K562 (cell line): ENCODE measurements at regions not wholly inside any gene's neighbourhood (a gene's known extent, or its start where the extent isn't known, plus 50 kb on each side); places are given as distances from the start of the nearest gene placed in this dataset.

Experiments
- ATAC-seq: fragments of 200-7000 bp; cut with Tn5 transposase; 3 replicates; pipeline ENCODE4 v1.9.1; 2020; ENCODE audit warnings: moderate library complexity
- BruUV-seq: library from RNA; stranded (reverse); fragments of 400-500 nt; replicated peaks from 2 replicates; lab custom pipeline; 2021; lab: Mats Ljungman, UMichigan
- CTCF ChIA-PET: fragments of 300-600 bp; formaldehyde crosslinking; extraction: SDS; loops from one replicate; lab custom pipeline; 2021; ENCODE audit warnings: low intra/inter-chr PET ratio; lab: Yijun Ruan, JAX
- POLR2A ChIA-PET: fragments of 300-600, 350-650 bp; sonication (Branson Sonifier 250); formaldehyde crosslinking; extraction: SDS; loops from one replicate; lab custom pipeline; 2021; ENCODE audit warnings: antibody characterized with exemption, inconsistent platforms; lab: Yijun Ruan, JAX
- DNase-seq, 4 experiments: peaks; one replicate each; pipeline versions ENCODE4 v3.0.0 to v3.0.0-alpha.2; 2011 to 2018; ENCODE audit warnings: low spot score in 3 of 4, mixed read lengths in 3 of 4; ENCODE audit errors: extremely low read depth in 1 of 4
- FAIRE-seq: peaks from 2 replicates; lab custom pipeline; 2011; peaks lifted over from hg19 to GRCh38; lab: Jason Lieb, UNC
- H2AFZ ChIP-seq: 2 replicates; pipeline ENCODE4 v1.6.0; 2011; ENCODE audit warnings: low read depth, low read length, control low read depth, inconsistent platforms
- H3K27ac ChIP-seq: fragments of 200-600 bp; 3 replicates; pipeline ENCODE4 v1.8.0; 2011; ENCODE audit warnings: low read depth, mild to moderate bottlenecking, control low read depth, inconsistent platforms, low read length, moderate library complexity, mixed read lengths; ENCODE audit errors: extremely low read depth
- H3K27me3 ChIP-seq, 2 experiments: fragments of 300-600 bp in 1 of 2; 2 replicates in 1 of 2; 3 replicates in 1 of 2; pipeline versions ENCODE4 v1.6.0 to v1.8.0; 2011; ENCODE audit warnings: inconsistent platforms in 2 of 2, low read length in 2 of 2, mild to moderate bottlenecking in 1 of 2, mixed read lengths in 1 of 2, moderate library complexity in 1 of 2; ENCODE audit not compliant: control insufficient read depth in 2 of 2, insufficient read depth in 2 of 2
- H3K36me3 ChIP-seq: fragments of 300-600 bp; 3 replicates; pipeline ENCODE4 v1.8.0; 2011; ENCODE audit warnings: mild to moderate bottlenecking, low read length, inconsistent platforms; ENCODE audit not compliant: control insufficient read depth, insufficient read depth
- H3K4me1 ChIP-seq, 2 experiments: fragments of 200-600 bp in 1 of 2; replicated peaks in 1 of 2; 2 replicates in 1 of 2; 3 replicates in 1 of 2; pipeline versions ENCODE4 v1.5.1 to v1.8.0; 2011; ENCODE audit warnings: inconsistent platforms in 2 of 2, low read length in 2 of 2, mild to moderate bottlenecking in 1 of 2, mixed read lengths in 1 of 2, moderate library complexity in 1 of 2; ENCODE audit not compliant: control insufficient read depth in 2 of 2, insufficient read depth in 2 of 2
- H3K4me2 ChIP-seq: 2 replicates; pipeline ENCODE4 v1.6.1; 2011; ENCODE audit warnings: low read length, control low read depth, inconsistent platforms, mixed read lengths; ENCODE audit not compliant: insufficient read depth
- H3K4me3 ChIP-seq: fragments of 200-600 bp; sonication (generic), shearing (Covaris generic); 2 replicates; pipeline ENCODE4 v1.5.1; 2016; ENCODE audit warnings: control low read depth, inconsistent platforms
- H3K79me2 ChIP-seq: fragments of 200-600 bp; 3 replicates; pipeline ENCODE4 v1.8.0; 2011; ENCODE audit warnings: low read length, inconsistent platforms; ENCODE audit not compliant: control insufficient read depth, insufficient read depth
- H3K9ac ChIP-seq, 2 experiments: 2 replicates each; pipeline versions ENCODE4 v1.6.0 to v1.6.1; 2011; ENCODE audit warnings: low read depth in 2 of 2, low read length in 2 of 2, control low read depth in 1 of 2, inconsistent platforms in 1 of 2, mild to moderate bottlenecking in 1 of 2, mixed read lengths in 1 of 2; ENCODE audit not compliant: insufficient read depth in 1 of 2
- H3K9me1 ChIP-seq: one replicate; pipeline ENCODE4 v1.6.0; 2011; ENCODE audit warnings: inconsistent platforms, mild to moderate bottlenecking, low read length, moderate library complexity; ENCODE audit not compliant: control insufficient read depth, insufficient read depth
- H3K9me3 ChIP-seq: replicated peaks from 2 replicates; pipeline ENCODE4 v1.5.1; 2011; ENCODE audit warnings: low read depth, low read length, inconsistent platforms; ENCODE audit not compliant: control insufficient read depth, insufficient read depth
- H4K20me1 ChIP-seq: replicated peaks from 2 replicates; pipeline ENCODE4 v1.6.1; 2011; ENCODE audit warnings: low read length, inconsistent platforms, mixed read lengths; ENCODE audit not compliant: control insufficient read depth, insufficient read depth
- RERE ChIP-seq: sonication (generic); formaldehyde crosslinking; IDR thresholded peaks from 2 replicates; pipeline ENCODE4 v1.8.0; 2023; ENCODE audit warnings: missing genetic modification reagents, mild to moderate bottlenecking, borderline replicate concordance
- SMAD3 ChIP-seq: fragments of 450-650 bp; formaldehyde crosslinking; conservative IDR thresholded peaks from 2 replicates; pipeline ENCODE4 v1.4.0; 2020; ENCODE audit warnings: mild to moderate bottlenecking
- SRSF7 ChIP-seq: fragments of 200-400 bp; formaldehyde crosslinking; optimal IDR thresholded peaks from 2 replicates; pipeline ENCODE3; 2017; ENCODE audit warnings: mild to moderate bottlenecking, low read depth, low read length
- WGBS: fragments of 100-300 bp; shearing (Covaris generic); methylation state at CpG from one replicate; pipeline ENCODE4 v1.1.6; 2016; ENCODE audit warnings: low coverage, mixed read lengths; ENCODE audit not compliant: insufficient coverage; ENCODE audit errors: missing lambda C conversion rate; 5-methylcytosine and 5-hydroxymethylcytosine counted together
- in situ Hi-C: fragments of 300-500 bp; cut with MboI; formaldehyde crosslinking; loops from 4 replicates; pipeline ENCODE4 v1.15.0; 2018; ENCODE audit warnings: inconsistent platforms, mixed read lengths
- intact Hi-C: fragments of 100-400 bp; cut with micrococcal nuclease; formaldehyde crosslinking; loops from 2 replicates; pipeline ENCODE4 v1.14.2; 2022
- TF ChIP-seq, protein P1 (sequence below): sonication (generic); formaldehyde crosslinking; IDR thresholded peaks from 2 replicates; pipeline ENCODE4 v1.4.0; 2020; ENCODE audit warnings: mild to moderate bottlenecking, missing genetic modification reagents

DNA sequence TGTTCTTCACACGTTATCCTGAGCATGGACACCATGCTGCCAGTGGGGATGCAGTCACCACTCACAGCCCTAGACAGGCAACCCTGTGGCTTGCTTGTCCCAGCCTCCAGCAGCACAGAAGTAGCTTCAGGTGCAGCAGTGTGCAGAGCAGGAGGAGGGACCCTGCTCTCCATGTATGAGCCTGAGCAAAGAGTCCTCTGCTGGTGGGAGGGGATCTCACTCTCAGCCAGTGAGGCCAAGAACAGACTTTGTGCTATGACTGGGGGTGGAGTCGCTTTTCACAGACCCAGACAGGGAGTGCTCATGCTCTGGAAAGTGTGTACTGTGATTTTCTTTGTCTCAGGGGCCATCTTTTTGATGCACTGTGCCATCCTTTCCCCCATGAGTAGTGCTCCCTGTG lies 66.1 kb upstream of the NDN start:
- DNase-seq (no peak), FAIRE-seq (no peak), ATAC-seq (no peak)
- Histone ChIP-seq H3K27ac (no peak overlapping the region), H3K27me3 (no peaks in the 10 kb centered on the region), H3K9me3 (no peaks in the 10 kb centered on the region; the same call in 1 of the 2 replicates), H3K79me2 (no peaks in the 10 kb centered on the region), H2AFZ (no peak overlapping the region), H3K4me2 (no peak overlapping the region), H3K4me1 (no peaks in the 10 kb centered on the region), H3K9me1 (no peaks in the 10 kb centered on the region), H4K20me1 (no peaks in the 10 kb centered on the region), H3K9ac (no peak overlapping the region), H3K36me3 (no peaks in the 10 kb centered on the region), H3K4me3 (no peak overlapping the region)
- 0% methylated on average over 2 of the region's 2 CpGs for WGBS
- ChIA-PET CTCF (no interaction called here), POLR2A (no interaction called here)
- BruUV-seq: no TSS peak
- TF ChIP-seq, protein P1, sequence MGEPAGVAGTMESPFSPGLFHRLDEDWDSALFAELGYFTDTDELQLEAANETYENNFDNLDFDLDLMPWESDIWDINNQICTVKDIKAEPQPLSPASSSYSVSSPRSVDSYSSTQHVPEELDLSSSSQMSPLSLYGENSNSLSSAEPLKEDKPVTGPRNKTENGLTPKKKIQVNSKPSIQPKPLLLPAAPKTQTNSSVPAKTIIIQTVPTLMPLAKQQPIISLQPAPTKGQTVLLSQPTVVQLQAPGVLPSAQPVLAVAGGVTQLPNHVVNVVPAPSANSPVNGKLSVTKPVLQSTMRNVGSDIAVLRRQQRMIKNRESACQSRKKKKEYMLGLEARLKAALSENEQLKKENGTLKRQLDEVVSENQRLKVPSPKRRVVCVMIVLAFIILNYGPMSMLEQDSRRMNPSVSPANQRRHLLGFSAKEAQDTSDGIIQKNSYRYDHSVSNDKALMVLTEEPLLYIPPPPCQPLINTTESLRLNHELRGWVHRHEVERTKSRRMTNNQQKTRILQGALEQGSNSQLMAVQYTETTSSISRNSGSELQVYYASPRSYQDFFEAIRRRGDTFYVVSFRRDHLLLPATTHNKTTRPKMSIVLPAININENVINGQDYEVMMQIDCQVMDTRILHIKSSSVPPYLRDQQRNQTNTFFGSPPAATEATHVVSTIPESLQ: no peak
- no peak for TF ChIP-seq RERE (CRISPR knock-in tag)
- TF ChIP-seq SRSF7: no peak
- TF ChIP-seq SMAD3 (CRISPR knock-in tag): no peak
- in situ Hi-C loops (no loop called here), intact Hi-C loops (no loop called here)
